ENCODE measurements at regions not wholly inside any gene's neighbourhood (a gene's known extent, or its start where the extent isn't known, plus 50 kb on each side); places are given as distances from the start of the nearest gene placed in this dataset.

GRCh38 chr10:118511711-118512110 is 83.7 kb downstream of the PRLHR start:
- intact Hi-C loops (cut with micrococcal nuclease) = no loop called here
- Mint-ChIP-seq H3K4me1 (no peaks in the 10 kb centered on the region), H3K36me3 (no peaks in the 10 kb centered on the region)

GRCh38 chr10:118508863-118509262 is 86.6 kb downstream of the PRLHR start:
- intact Hi-C loops (cut with micrococcal nuclease) = no loop called here
- Mint-ChIP-seq H3K4me1 (no peaks in the 10 kb centered on the region), H3K9me3 (no peaks in the 10 kb centered on the region), H3K27me3 (ENCODE audit: low read depth in 2 of 2) (peaks cover 7 to 11% of the 10 kb centered on the region in 2 donors), H3K27ac (no peak overlapping the region), H3K36me3 (no peaks in the 10 kb centered on the region), H3K4me3 (no peak overlapping the region)
- no peak overlapping the region for H3K27ac ChIP-seq (ENCODE audit: low read length)
- DNase-seq (no peak), ATAC-seq (no peak)
- no peaks in the 10 kb centered on the region for H3K4me1 ChIP-seq (ENCODE audit: control insufficient read depth, insufficient read depth, low read length)
- TF ChIP-seq, protein P1, sequence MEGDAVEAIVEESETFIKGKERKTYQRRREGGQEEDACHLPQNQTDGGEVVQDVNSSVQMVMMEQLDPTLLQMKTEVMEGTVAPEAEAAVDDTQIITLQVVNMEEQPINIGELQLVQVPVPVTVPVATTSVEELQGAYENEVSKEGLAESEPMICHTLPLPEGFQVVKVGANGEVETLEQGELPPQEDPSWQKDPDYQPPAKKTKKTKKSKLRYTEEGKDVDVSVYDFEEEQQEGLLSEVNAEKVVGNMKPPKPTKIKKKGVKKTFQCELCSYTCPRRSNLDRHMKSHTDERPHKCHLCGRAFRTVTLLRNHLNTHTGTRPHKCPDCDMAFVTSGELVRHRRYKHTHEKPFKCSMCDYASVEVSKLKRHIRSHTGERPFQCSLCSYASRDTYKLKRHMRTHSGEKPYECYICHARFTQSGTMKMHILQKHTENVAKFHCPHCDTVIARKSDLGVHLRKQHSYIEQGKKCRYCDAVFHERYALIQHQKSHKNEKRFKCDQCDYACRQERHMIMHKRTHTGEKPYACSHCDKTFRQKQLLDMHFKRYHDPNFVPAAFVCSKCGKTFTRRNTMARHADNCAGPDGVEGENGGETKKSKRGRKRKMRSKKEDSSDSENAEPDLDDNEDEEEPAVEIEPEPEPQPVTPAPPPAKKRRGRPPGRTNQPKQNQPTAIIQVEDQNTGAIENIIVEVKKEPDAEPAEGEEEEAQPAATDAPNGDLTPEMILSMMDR (IDR thresholded peaks at IDR 0.05) = no peak
- no peak overlapping the region for H3K4me3 ChIP-seq (ENCODE audit: low read length)
- no peaks in the 10 kb centered on the region for H3K9me3 ChIP-seq (ENCODE audit: control insufficient read depth, insufficient read depth, low read length)
- H3K36me3 ChIP-seq (ENCODE audit: control insufficient read depth, insufficient read depth, low read length) = no peaks in the 10 kb centered on the region
- WGBS (ENCODE audit: insufficient coverage) = 77% methylated on average over 1 of the region's 1 CpG
- H3K27me3 ChIP-seq (ENCODE audit: control insufficient read depth, insufficient read depth, low read length) = peaks cover 4% of the 10 kb centered on the region

More at GRCh38 chr10:118511711-118512110, 83.7 kb downstream of the PRLHR start:
- TF ChIP-seq, protein P1 (IDR thresholded peaks at IDR 0.05) = no peak
- Histone ChIP-seq H3K27ac (ENCODE audit: low read length) (no peak overlapping the region), H3K4me3 (ENCODE audit: low read length) (no peak overlapping the region), H3K27me3 (ENCODE audit: control insufficient read depth, insufficient read depth, low read length) (peaks cover 4% of the 10 kb centered on the region), H3K4me1 (ENCODE audit: control insufficient read depth, insufficient read depth, low read length) (no peaks in the 10 kb centered on the region), H3K36me3 (ENCODE audit: control insufficient read depth, insufficient read depth, low read length) (no peaks in the 10 kb centered on the region), H3K9me3 (ENCODE audit: control insufficient read depth, insufficient read depth, low read length) (no peaks in the 10 kb centered on the region)
- H3K27ac Mint-ChIP-seq = no peak overlapping the region
- no peak overlapping the region for H3K4me3 Mint-ChIP-seq
- ATAC-seq = no peak
- H3K27me3 Mint-ChIP-seq (ENCODE audit: low read depth in 2 of 2) = peaks cover 9 to 12% of the 10 kb centered on the region in 2 donors
- H3K9me3 Mint-ChIP-seq = no peaks in the 10 kb centered on the region
- 60% methylated on average over 2 of the region's 2 CpGs for WGBS (ENCODE audit: insufficient coverage)
- no peak for DNase-seq

- no peak overlapping the region for H3K4me3 ChIP-seq (ENCODE audit: low read length)
- 95% methylated on average over 2 of the region's 2 CpGs for WGBS (ENCODE audit: insufficient coverage)
- H3K9me3 Mint-ChIP-seq = no peaks in the 10 kb centered on the region
- H3K27ac Mint-ChIP-seq = no peak overlapping the region
- intact Hi-C loops (cut with micrococcal nuclease) = no loop called here
- H3K27ac ChIP-seq (ENCODE audit: low read length) = no peak overlapping the region
- H3K4me3 Mint-ChIP-seq = no peak overlapping the region
- H3K4me1 Mint-ChIP-seq = no peaks in the 10 kb centered on the region
- ATAC-seq = no peak
- no peaks in the 10 kb centered on the region for H3K36me3 ChIP-seq (ENCODE audit: control insufficient read depth, insufficient read depth, low read length)
- H3K27me3 ChIP-seq (ENCODE audit: control insufficient read depth, insufficient read depth, low read length) = peaks cover 4% of the 10 kb centered on the region
- peaks cover 9 to 11% of the 10 kb centered on the region in 2 donors for H3K27me3 Mint-ChIP-seq (ENCODE audit: low read depth in 2 of 2)
- TF ChIP-seq, protein P1 (IDR thresholded peaks at IDR 0.05) = no peak
- H3K36me3 Mint-ChIP-seq = no peaks in the 10 kb centered on the region
- H3K4me1 ChIP-seq (ENCODE audit: control insufficient read depth, insufficient read depth, low read length) = no peaks in the 10 kb centered on the region
- no peaks in the 10 kb centered on the region for H3K9me3 ChIP-seq (ENCODE audit: control insufficient read depth, insufficient read depth, low read length)
- DNase-seq = no peak
Observed at GRCh38 chr10:118508355-118508754, 87.1 kb downstream of the PRLHR start.

Measured in natural killer cell (primary cell).